ENCODE measurements at regions not wholly inside any gene's neighbourhood (a gene's known extent, or its start where the extent isn't known, plus 50 kb on each side); places are given as distances from the start of the nearest gene placed in this dataset.

- TF ChIP-seq EZH2 (IDR thresholded peaks at IDR 0.05; ENCODE audit: low read length, missing control alignments) = no peak
- no peak for TF ChIP-seq CTCF (conservative IDR thresholded peaks at IDR 0.05 in 1 of 2, IDR thresholded peaks at IDR 0.05 in 1 of 2; ENCODE audit: low read depth in 1 of 2, low read length in 2 of 2)
These were observed 191.8 kb downstream of the HTR7 start for GRCh38 chr10:90665905-90666662.

All from fibroblast of lung (primary cell).